DMS53 (cell line): ENCODE measurements at regions not wholly inside any gene's neighbourhood (a gene's known extent, or its start where the extent isn't known, plus 50 kb on each side); places are given as distances from the start of the nearest gene placed in this dataset.
"Not testable (repeated sequence)": the region's sequence is repeated elsewhere in the genome, so short reads cannot be mapped to it uniquely, and the experiment has no call there.

Experiments used
- DNase-seq: peaks from one replicate; lab custom pipeline; 2025; lab: John Stamatoyannopoulos, UW

- peak; percentile 75 for DNase-seq
Observed at GRCh38 chr6:18527836-18528743, 140.9 kb downstream of the RNF144B start.

- peak; percentile 64 for DNase-seq
Observed at GRCh38 chr6:18530201-18530600, 143.1 kb downstream of the RNF144B start.

GRCh38 chr6:18532139-18532538 lies 145.0 kb downstream of the RNF144B start:
- no peak for DNase-seq

- DNase-seq: no peak
Observed at GRCh38 chr6:18533793-18534192, 146.6 kb downstream of the RNF144B start.

GRCh38 chr6:18536591-18537055 lies 149.5 kb downstream of the RNF144B start:
- DNase-seq: no peak

GRCh38 chr6:18538315-18538714 lies 151.2 kb downstream of the RNF144B start:
- DNase-seq: no peak

GRCh38 chr6:18543051-18543450 lies 155.9 kb downstream of the RNF144B start:
- DNase-seq: no peak

- not testable (repeated sequence) for DNase-seq
Observed at GRCh38 chr6:18545142-18545541, 158.0 kb downstream of the RNF144B start.

GRCh38 chr6:18545726-18546125 lies 158.6 kb downstream of the RNF144B start:
- DNase-seq: no peak

- no peak for DNase-seq
Observed at GRCh38 chr6:18550119-18550518, 163.0 kb downstream of the RNF144B start.

- DNase-seq: no peak
Observed at GRCh38 chr6:18551228-18551627, 164.1 kb downstream of the RNF144B start.

- no peak for DNase-seq
Observed at GRCh38 chr6:18555750-18556149, 168.6 kb downstream of the RNF144B start.

- no peak for DNase-seq
Observed at GRCh38 chr6:18561037-18561750, 174.0 kb downstream of the RNF144B start.

- peak; percentile 13 for DNase-seq
Observed at GRCh38 chr6:18562726-18563125, 175.6 kb downstream of the RNF144B start.

GRCh38 chr6:18564775-18565174 lies 177.6 kb downstream of the RNF144B start:
- no peak for DNase-seq

- DNase-seq: no peak
Observed at GRCh38 chr6:18565231-18565630, 178.1 kb downstream of the RNF144B start.

- no peak for DNase-seq
Observed at GRCh38 chr6:18567380-18567779, 180.2 kb downstream of the RNF144B start.

- DNase-seq: no peak
Observed at GRCh38 chr6:18577491-18577890, 190.3 kb downstream of the RNF144B start.

GRCh38 chr6:18579166-18579565 lies 192.0 kb downstream of the RNF144B start:
- no peak for DNase-seq

GRCh38 chr6:18579869-18580268 lies 192.7 kb downstream of the RNF144B start:
- no peak for DNase-seq

- DNase-seq: no peak
Observed at GRCh38 chr6:18584372-18584771, 197.2 kb downstream of the RNF144B start.

GRCh38 chr6:18585032-18585573 lies 198.0 kb downstream of the RNF144B start:
- peak; percentile 96 for DNase-seq

- peak; percentile 31 for DNase-seq
Observed at GRCh38 chr6:18586133-18586532, 199.0 kb downstream of the RNF144B start.
